ENCODE measurements at regions not wholly inside any gene's neighbourhood (a gene's known extent, or its start where the extent isn't known, plus 50 kb on each side); places are given as distances from the start of the nearest gene placed in this dataset.
A peak's percentile ranks its signal among the peaks of the same experiment; 100 is the strongest.

DNA sequence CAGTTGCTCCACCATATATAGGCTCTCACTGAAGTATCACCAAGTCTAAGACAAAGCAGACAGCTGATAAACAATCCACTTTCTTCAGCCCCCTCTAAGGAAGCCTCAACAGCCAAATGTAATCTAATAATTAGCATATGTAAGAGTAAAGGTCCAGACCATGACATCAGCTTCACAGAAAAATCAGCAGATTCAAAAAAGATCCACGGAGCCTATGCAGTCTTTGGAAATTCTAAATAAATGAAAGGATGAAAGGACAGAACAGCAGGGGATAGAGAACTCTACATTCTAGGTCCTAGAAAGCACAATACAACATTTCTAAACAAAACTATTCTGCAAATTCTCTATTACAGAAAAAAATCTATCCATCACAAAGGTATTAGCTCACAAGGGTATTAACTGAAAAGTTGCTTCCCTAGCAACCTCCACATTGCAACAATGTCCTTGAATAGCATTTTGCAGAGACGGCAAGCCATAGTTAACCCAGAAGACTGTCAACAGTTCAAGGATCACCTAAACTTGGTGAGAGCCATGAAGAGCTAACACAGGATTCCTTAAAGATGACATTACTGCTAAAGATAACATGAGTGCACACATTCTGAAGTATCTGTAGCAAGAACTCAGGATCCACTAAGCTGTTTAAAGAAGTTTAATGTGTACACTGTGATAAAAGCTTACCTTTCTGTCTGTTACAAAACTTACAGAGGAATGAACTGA lies 74.3 kb downstream of the SIPA1L2 start:
- no peak for DNase-seq (ENCODE audit: low spot score)

DNA sequence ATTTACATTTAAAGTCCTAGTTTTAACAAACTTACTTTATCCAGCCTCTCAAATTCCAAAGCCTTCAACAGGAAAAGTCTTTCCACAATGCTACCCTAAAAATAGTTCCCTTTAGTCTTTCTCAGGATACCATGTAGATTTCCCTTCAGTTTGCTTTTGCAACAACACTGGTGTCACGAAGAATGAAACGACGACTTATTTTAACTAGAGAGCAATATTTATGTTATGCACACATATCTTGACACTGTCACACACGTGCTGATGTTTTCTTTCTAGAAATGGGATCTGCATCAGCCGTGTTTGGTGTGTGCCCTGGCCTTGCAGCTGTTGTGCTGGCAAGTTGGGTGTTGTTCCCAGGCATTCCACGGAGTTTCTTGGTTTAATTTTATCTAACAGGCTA lies 75.5 kb downstream of the SIPA1L2 start:
- no peak for DNase-seq (ENCODE audit: low spot score)

DNA sequence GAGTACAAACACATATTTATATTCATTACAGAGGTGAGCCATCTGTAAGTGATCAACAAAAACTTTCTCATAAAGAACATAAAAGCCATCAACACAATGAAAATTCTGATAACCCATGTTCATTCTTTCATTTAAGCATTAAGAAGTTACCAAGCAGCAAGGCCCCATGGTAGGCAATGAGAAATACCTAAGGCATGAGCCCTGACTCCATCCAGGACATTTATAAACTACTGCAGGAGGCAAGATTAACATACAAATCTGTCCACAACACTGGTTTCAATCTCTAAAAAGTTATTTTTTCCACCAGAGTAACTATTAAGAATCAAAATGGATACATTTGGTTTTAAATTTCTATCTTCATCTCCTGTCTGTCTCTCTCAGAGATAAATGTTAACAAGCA lies 76.1 kb downstream of the SIPA1L2 start:
- no peak for DNase-seq (ENCODE audit: low spot score)

DNA sequence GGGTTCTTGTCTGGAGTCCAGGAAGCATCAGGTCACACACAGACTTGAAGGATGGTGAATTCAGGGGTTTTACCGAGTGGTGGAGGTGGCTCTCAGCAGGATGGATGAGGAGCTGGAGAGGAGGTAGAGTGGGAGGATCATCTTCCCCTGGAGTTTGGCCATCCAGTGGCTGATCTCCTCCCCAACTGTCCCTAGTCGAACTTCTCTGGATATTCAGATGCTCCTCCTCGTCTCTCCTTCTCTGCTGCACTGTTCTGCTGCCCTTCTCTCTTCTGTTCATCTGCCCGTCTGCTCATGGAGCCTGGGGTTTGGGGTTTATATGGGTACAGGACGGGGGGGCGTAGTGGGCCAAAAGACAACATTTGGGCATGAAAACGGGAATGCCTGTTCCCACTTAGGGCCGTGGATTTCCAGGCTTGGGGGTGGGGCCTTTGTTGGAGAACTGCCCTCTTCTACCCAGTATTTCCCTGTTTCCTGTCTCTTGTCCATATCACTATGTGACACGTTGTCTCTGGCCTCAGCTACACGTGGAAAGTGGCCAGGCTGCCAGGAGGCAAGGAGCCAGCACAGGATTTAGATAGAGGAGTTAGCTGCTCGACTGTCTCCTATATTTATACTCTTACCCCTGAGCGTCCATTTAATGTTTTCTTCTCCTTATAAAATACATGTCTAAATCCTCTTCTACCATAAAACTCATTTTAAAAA lies 76.7 kb downstream of the SIPA1L2 start:
- DNase-seq (ENCODE audit: low spot score): no peak

DNA sequence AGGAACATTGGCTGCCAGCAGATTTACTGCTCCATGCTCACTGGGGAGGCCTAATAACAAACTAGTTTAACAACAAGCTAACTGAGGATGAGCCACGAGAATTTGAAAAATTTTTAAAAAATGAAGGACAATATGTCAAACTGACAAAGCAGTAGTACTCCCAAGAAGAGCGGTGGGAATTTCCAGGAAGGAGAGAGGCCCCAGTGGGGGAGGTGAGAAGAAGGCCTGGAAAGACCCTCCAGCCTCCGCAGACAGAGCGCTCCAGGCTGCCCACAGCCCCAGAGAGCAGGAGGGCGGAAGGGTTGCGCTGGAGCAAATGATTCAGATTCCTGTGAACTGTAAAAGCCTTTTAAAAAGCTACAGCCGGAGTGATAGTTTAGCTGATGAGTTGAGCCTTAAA lies 78.5 kb downstream of the SIPA1L2 start:
- DNase-seq (ENCODE audit: low spot score): no peak

DNA sequence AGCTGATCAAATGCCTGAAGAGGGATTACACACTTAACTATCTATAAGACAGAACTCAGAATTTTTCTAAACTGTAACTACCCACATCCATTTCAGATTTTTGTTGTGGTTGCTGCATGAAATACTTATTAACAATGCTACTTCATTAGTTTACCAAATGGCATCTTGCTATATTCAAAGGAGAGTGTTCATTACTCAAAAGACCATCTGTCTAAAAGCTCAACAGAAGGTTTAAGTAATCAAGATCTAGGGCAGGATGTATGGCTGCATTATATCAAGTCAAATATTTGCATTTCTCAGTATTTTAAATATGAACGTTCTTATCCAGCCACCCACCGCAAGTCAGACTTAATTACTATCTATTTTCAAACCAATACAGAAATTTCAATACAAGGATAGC lies 79.9 kb downstream of the SIPA1L2 start:
- DNase-seq (ENCODE audit: low spot score): no peak

DNA sequence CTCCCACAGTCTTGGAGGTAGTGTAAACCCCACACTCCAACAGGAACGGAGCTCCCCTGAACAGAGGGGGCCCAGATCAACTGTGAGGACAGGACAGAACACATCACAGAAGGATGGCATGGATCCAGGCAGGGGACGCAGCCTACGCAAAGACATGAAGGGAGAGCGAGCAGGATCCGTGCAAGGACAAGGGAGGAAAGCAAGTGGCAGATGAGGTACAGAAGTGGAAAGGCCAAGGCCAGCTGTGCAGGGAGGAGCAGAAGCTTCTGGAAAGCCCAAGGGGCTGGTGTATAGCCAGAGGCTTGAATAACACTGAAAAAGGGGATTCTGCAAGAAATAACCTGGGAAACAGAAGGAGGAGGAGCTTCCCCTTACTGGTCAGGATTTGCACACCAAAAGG lies 81.2 kb downstream of the SIPA1L2 start:
- DNase-seq (ENCODE audit: low spot score): no peak

DNA sequence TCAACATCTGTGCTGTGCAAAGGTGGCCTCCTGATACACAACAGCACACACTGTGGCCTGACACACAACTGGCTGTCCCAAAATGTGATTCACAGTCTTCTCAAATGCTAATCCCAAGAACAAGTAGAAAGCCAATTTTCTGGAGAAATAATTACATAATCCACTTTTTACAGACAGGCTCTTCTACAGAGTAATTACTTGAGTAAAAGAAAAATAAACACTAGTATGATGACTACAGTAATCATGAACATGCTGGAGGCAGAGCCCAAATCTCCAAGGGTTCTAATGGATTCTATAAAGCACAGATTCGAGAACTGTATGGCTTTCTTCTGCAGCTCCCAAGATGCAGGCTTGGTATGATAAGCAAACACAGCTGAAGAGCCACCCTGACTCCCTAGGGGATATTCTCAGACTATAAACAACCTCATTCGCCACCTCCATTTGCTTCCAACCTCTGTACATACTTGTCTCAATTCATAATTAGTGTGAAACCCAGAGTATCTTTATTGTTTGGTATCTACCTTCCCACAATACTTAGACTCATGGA lies 81.9 kb downstream of the SIPA1L2 start:
- DNase-seq (ENCODE audit: low spot score): no peak

DNA sequence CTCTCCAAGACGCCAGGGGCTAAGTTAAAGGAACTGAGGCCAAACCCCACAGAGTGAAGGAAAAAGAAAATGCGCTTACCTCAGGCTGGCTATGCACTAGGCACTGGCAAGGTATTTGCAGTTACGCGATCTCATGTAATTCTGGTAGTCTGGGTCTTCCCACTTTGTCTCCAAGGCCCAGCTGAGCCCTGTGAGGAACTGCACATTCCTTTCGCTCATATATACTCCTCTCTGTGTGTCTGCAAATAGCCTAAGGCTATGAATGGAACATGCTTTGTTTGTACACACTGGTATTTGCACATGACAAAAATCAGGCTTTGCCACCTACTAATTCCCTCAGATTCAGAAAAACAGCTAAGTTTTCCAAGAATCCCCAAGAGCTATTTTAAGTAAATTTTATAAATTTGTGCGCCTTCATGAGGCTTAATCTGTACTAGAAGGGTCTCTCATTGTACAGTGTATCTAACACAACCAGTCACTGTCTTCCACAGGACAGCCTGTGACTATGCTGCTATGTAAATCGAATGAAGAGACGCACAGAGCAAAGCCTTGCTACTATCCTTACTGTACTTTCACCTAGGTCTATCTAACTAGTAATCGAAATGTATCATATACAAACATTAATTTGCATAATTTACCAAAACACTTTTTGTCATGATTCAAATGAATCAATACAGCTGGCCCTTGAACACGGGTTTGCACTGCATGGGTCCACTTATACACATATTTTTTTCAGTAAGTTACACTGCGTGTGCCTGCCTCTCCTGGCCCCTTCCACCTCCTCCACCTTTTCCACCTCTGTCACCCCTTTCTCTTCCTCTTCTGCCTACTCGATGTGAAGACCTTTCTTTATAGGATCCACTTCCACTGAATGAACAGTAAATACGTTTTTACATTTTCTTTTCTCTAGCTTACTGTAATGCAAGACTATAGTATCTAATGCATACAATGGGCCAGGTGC lies 87.0 kb downstream of the SIPA1L2 start:
- no peak for DNase-seq (ENCODE audit: low spot score)

DNA sequence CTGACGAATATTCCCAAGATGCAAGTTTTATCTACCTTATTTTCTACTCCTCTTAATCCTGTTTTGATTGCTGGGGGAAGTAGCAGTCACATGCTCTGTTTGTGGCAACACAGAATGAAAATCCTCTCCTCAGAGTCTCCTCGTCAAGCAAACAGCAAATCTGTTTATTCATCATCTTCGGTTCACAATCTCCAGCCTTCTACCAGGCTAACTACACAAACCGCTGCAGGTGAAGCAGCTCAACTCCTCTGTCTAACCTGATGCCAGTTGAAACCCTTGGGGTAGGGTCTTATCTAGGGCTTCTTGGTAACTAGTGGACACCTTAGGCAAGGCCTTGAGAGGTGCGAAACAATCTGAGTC lies 91.0 kb downstream of the SIPA1L2 start:
- DNase-seq (ENCODE audit: low spot score): no peak

DNA sequence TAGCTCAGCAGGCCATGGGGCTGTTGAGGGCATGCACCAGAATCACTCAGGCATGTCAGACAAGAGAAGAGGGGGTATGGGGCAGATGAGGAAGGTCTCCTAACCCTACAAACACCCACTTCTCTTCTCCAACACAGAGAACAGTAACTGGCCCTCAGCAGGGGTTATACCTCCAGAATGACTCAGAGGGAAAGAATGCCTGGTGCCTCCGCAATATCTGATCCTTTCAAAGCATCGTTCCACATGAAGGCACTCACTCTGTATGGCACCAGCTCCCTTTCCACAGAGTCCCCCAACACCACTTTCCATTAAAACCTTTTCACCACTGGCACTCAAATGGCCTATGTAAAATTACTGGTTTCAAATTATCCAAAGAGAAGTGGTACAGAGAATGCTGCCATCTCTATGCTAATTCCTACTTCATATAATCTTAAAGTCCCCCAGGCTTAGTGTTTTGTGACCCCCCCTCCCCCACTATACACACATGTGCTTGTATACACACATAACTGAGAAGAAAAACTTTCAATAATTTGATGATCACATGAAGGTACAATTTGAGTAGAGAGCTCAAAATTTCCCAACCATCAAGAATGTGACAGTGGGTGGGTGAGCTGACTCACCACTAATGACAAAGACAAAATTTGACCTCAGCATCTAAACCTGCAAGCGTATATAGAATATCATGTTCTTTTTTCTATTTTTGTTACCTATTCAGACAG lies 91.5 kb downstream of the SIPA1L2 start:
- DNase-seq (ENCODE audit: low spot score): peak; percentile 49

DNA sequence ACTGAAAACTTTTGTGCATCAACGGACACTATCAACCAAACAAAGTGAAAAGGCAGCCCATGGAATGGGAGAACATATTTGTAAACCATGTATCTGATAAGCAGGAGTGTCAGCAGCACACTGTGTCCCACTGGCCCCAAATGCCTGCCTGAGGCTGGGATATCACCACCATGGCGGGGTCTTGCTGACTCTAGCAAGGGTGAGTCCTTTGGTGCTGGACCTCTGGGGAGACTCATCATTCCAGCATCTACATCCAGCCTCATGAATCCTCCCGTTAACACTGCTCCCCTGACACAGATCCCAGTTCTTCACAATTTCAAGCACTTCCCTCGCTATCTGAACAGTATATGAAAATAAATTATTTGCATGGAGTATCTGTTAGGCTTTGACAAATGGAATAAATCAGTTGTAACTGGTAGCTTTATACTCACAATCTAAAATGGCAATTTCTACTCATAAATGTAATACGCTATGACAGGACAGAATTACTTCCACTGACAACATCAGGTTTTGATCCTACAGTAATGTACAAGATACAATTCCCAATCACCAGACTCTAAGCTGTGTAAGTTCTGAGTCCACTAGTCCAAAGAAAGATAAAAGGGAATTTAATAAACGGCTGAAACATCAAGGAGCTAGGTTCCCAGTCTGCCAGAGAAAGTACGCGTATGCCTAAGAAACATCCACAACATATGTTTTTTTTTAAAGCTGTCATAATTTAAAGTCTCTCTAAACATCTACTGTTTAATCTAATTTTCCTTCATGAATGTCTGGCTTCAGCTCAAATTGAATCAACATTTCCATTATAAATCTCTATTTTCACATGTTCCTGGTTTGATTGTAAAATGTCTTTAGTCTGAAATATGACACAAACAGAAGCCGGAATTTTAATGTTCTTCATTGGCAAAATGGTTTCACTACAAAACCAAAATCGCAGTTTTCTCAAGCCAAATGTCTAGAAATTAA lies 95.1 kb downstream of the SIPA1L2 start:
- DNase-seq (ENCODE audit: low spot score): no peak

DNA sequence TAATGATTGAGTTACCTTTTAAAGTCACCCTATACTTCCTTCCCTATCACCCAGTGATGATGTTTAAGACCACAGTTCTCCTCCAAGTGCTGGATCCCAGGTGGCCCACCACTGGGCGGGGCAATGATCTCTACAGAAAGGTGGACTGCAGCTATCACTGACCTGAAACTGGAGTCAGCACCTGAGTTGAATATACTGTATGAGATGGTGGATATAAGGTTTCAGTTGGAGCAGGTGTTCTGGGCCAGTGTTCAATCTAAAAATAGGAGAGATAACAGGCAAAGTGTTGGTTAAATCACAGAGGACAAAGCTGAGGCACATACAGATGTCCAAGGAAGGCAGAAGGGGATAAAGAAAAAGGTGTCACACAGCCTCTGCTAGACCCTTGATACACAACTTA lies 96.6 kb downstream of the SIPA1L2 start:
- no peak for DNase-seq (ENCODE audit: low spot score)

DNA sequence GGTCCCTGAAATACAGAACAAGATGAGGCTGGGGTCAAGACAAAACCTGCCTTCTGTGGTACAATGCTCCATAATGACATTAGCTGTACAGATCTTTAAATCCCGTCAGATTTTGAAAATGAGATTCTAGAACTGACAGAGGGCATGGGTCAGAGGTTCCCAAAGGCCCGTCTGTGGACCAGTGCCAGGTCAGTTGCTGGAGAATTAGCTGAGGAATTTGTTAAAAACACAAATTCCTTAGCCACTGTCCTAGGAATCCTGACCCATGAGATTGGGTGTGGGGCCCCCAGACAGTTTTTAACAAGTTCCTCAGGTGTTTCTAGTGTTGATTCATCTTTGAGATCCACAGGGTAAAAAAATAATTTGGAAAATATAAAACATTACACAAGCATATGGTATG lies 97.0 kb downstream of the SIPA1L2 start:
- DNase-seq (ENCODE audit: low spot score): no peak

DNA sequence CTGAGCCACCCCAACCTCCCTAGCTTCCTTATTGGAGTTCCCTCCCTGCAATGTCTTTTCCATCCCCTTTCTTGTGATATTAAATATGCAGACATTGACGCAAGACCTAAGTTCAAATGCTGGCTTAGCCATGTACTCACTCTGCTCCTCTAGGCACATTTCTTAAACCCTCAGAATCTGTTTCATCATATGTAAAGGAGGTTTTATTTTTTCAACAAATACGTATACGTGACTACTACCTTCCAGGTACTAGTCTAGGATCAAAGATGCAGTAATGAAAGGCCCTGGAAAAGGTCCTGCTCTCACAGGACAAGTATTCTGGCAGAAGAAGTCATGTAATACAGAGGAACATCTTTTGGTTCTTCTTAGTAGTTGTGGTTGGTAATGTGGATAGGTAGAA lies 98.6 kb downstream of the SIPA1L2 start:
- DNase-seq (ENCODE audit: low spot score): no peak

DNA sequence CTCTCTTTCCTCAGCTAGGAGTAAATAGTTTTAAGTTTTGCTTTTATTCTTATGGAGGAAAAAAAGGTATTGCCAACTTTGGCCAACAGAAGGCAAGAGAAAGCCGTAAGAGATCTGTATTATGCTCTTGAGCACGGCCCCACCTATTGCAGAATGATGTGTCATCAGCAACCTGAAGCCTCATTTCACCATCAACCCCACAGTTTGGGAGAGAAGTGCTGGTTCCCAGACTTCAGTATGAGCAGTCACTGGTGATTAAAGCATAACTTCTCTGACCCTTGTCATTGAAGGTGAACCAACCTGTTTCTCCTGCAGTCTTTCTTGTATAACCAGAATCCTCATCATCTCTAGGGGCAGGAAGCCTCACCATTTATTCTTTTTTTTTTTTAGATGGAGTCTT lies 100.2 kb downstream of the SIPA1L2 start:
- no peak for DNase-seq (ENCODE audit: low spot score)

DNA sequence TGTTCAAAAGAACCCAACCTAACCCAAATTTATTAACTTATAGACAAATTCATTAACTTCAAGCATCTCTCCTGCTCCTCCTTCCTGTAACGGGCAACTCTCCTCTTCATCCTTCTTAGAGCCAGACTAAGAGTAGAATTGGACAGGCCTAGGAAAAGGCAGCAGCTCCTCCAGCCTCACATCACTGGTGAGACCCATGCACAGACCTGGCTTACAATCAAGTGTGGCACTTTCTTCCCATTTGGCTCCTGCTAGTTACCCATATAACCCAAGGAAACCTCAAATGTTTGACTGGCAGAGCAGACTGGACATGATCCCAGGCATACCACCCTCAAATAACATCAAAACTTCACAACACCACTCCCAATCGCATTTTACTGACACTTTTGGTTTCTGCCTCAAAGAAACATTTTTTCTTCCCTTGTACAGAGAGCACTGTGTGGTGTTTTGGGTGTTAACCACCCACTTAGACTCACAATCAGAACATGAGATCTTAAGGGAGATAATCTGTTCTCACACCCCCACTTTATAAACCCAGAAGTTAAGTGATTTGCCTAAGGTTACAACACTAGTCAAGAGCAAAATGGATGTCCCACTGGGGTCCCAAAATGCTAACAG lies 101.4 kb downstream of the SIPA1L2 start:
- DNase-seq (ENCODE audit: low spot score): no peak

DNA sequence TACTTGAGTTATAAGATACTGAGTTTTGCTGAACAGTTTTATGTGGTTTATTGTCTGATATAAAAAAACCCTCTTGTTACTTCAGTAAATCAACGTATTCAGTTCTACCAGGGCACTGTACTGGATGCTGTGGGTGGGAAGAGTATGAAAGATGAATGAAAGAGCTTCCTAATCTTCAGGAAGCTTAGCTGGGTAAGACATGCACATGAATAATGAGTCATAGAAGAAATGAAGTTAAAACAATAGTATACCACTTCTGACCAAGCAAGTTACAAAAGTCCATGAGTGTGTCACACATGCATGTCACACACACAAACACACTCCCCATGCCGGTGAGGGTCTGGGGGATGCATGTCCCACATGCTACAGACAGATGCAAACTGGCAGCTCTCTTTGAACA lies 105.9 kb downstream of the SIPA1L2 start:
- no peak for DNase-seq (ENCODE audit: low spot score)

DNA sequence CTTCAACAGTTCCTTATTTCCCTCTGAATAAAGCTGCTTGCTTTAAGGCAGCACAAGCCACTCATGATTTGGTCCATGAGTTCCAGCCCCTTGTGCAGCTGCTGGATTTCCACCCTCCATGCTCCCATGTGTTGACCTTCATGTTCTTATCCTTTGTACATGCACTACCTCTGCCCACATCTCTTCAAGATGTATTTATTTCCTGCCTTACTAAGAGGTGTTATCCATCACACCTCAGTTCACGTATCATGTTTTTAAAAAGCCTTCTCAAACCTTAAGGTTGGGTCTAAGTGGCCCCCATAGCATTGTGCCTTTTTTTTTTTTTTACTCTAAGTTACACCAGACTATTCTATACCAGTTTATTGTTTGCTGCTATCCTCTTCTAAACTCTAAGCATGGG lies 107.7 kb downstream of the SIPA1L2 start:
- no peak for DNase-seq (ENCODE audit: low spot score)

DNA sequence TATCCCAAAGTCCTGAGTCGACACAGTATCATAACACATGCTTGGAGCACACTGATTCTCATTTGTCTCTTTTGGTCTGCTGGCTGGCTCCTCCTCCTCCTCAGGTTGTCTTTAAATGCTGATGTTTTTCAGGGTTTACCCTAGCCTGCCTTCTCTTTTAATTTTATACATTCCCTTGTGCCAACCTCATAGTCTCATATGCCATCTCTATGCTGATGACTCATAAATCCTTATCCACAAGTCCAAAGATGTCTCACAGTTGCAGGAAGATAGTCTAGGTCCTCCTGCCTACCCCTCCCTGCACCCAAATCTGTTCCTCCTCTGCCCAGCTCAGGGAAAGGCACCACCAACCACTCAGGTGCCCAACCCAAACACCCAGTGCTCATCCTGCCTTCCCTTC lies 108.3 kb downstream of the SIPA1L2 start:
- DNase-seq (ENCODE audit: low spot score): no peak

All from putamen (tissue), 1 donor.